Astrocyte (in vitro differentiated cells and primary cell): ENCODE measurements at regions not wholly inside any gene's neighbourhood (a gene's known extent, or its start where the extent isn't known, plus 50 kb on each side); places are given as distances from the start of the nearest gene placed in this dataset.

Experiments used
- CTCF ChIP-seq: IDR thresholded peaks from 2 replicates; pipeline ENCODE4 v1.5.1; 2011; ENCODE audit warnings: low read depth, mild to moderate bottlenecking, inconsistent platforms, low read length, moderate library complexity; ENCODE audit not compliant: insufficient read depth
- EZH2 ChIP-seq: IDR thresholded peaks from 2 replicates; pipeline ENCODE4 v1.6.1; 2012; ENCODE audit warnings: mild to moderate bottlenecking, low read length, inconsistent platforms; ENCODE audit not compliant: insufficient read depth

DNA sequence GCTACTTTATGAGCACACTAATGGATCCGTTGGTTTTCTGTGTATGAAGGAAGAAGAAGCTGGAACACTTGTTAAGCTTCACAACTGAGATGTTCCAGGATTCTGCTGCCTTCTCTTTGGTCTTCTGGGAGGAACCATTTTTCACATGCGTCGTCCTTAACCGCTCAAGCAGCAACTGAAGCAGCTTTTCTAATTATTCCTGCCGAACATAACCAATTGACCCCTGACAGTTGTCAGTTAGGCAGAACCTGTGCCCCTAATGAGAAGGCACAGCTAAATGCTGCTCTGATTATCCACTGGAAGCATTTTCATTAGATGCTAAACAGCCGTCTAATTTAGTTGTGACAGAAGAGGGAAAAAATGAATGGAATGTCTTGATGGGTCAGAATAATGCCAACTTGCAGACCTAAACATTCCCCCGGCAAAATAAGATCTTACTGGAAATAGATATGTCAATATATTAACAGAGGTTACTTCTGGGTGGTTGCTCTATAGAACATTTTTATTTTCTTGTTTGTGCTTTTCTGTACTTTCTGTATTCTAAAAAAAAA lies 85.0 kb upstream of the SMLR1 start:
- TF ChIP-seq CTCF (no peak), EZH2 (no peak)
